ENCODE measurements at regions not wholly inside any gene's neighbourhood (a gene's known extent, or its start where the extent isn't known, plus 50 kb on each side); places are given as distances from the start of the nearest gene placed in this dataset.

GRCh38 chr16:63578791-63579190 lies 1542.6 kb upstream of the CDH8 start:
- no peak for FAIRE-seq

GRCh38 chr16:63577891-63578290 lies 1541.7 kb upstream of the CDH8 start:
- FAIRE-seq: no peak

GRCh38 chr16:63575041-63575440 lies 1538.8 kb upstream of the CDH8 start:
- no peak for FAIRE-seq

- no peak for FAIRE-seq
These were observed 1531.9 kb upstream of the CDH8 start for GRCh38 chr16:63568164-63568563.

GRCh38 chr16:63563819-63564505 lies 1527.7 kb upstream of the CDH8 start:
- no peak for FAIRE-seq

- FAIRE-seq: no peak
These were observed 1517.7 kb upstream of the CDH8 start for GRCh38 chr16:63553980-63554379.

- FAIRE-seq: no peak
These were observed 1503.0 kb upstream of the CDH8 start for GRCh38 chr16:63539276-63539675.

- FAIRE-seq: no peak
These were observed 1494.7 kb upstream of the CDH8 start for GRCh38 chr16:63530974-63531373.

GRCh38 chr16:63530208-63530607 lies 1494.0 kb upstream of the CDH8 start:
- FAIRE-seq: no peak

GRCh38 chr16:63527404-63527803 lies 1491.2 kb upstream of the CDH8 start:
- FAIRE-seq: no peak

- FAIRE-seq: no peak
These were observed 1480.2 kb upstream of the CDH8 start for GRCh38 chr16:63516394-63516793.

- FAIRE-seq: no peak
These were observed 1476.7 kb upstream of the CDH8 start for GRCh38 chr16:63512910-63513309.

GRCh38 chr16:63497408-63497807 lies 1461.2 kb upstream of the CDH8 start:
- no peak for FAIRE-seq

GRCh38 chr16:63496282-63496681 lies 1460.0 kb upstream of the CDH8 start:
- no peak for FAIRE-seq

GRCh38 chr16:63488955-63489354 lies 1452.7 kb upstream of the CDH8 start:
- no peak for FAIRE-seq

GRCh38 chr16:63481060-63481459 lies 1444.8 kb upstream of the CDH8 start:
- FAIRE-seq: no peak

- FAIRE-seq: no peak
These were observed 1437.5 kb upstream of the CDH8 start for GRCh38 chr16:63473725-63474124.

- FAIRE-seq: no peak
These were observed 1431.3 kb upstream of the CDH8 start for GRCh38 chr16:63467513-63467912.

- FAIRE-seq: no peak
These were observed 1426.1 kb upstream of the CDH8 start for GRCh38 chr16:63462316-63462715.

GRCh38 chr16:63461248-63461841 lies 1425.1 kb upstream of the CDH8 start:
- no peak for FAIRE-seq

GRCh38 chr16:63458846-63459245 lies 1422.6 kb upstream of the CDH8 start:
- FAIRE-seq: no peak

GRCh38 chr16:63457869-63458268 lies 1421.6 kb upstream of the CDH8 start:
- no peak for FAIRE-seq

- FAIRE-seq: no peak
These were observed 1417.0 kb upstream of the CDH8 start for GRCh38 chr16:63453261-63453660.

- FAIRE-seq: no peak
These were observed 1410.9 kb upstream of the CDH8 start for GRCh38 chr16:63447121-63447520.

- FAIRE-seq: no peak
These were observed 1406.0 kb upstream of the CDH8 start for GRCh38 chr16:63442246-63442645.

Data from TTC549 (cell line).